ENCODE measurements at regions not wholly inside any gene's neighbourhood (a gene's known extent, or its start where the extent isn't known, plus 50 kb on each side); places are given as distances from the start of the nearest gene placed in this dataset.

DNA sequence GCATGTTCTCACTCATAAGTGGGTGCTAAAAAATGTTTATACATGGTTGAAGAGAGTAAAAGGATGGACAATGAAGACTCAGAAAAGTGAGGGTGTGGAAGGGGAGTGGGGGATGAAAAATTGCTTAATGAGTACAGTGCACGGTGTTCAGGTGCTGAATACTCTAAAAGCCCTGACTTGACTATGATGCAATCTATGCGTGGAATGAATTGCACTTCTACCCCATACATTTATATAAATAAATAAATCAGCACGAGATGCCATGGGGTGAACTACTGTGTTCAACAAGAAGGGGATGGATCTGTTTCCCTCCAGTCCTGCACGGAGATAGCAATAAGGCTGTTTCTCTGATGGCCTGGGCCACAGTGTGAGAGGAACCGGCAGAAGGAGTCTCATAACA, 254.3 kb upstream of the LYZL1 start:
- TF ChIP-seq, protein P1, sequence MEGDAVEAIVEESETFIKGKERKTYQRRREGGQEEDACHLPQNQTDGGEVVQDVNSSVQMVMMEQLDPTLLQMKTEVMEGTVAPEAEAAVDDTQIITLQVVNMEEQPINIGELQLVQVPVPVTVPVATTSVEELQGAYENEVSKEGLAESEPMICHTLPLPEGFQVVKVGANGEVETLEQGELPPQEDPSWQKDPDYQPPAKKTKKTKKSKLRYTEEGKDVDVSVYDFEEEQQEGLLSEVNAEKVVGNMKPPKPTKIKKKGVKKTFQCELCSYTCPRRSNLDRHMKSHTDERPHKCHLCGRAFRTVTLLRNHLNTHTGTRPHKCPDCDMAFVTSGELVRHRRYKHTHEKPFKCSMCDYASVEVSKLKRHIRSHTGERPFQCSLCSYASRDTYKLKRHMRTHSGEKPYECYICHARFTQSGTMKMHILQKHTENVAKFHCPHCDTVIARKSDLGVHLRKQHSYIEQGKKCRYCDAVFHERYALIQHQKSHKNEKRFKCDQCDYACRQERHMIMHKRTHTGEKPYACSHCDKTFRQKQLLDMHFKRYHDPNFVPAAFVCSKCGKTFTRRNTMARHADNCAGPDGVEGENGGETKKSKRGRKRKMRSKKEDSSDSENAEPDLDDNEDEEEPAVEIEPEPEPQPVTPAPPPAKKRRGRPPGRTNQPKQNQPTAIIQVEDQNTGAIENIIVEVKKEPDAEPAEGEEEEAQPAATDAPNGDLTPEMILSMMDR (IDR thresholded peaks at IDR 0.05) = no peak
- TF ChIP-seq POLR2A (IDR thresholded peaks at IDR 0.05) = no peak

All from heart left ventricle (tissue), 13 donors.